ENCODE measurements at regions not wholly inside any gene's neighbourhood (a gene's known extent, or its start where the extent isn't known, plus 50 kb on each side); places are given as distances from the start of the nearest gene placed in this dataset.

DNA sequence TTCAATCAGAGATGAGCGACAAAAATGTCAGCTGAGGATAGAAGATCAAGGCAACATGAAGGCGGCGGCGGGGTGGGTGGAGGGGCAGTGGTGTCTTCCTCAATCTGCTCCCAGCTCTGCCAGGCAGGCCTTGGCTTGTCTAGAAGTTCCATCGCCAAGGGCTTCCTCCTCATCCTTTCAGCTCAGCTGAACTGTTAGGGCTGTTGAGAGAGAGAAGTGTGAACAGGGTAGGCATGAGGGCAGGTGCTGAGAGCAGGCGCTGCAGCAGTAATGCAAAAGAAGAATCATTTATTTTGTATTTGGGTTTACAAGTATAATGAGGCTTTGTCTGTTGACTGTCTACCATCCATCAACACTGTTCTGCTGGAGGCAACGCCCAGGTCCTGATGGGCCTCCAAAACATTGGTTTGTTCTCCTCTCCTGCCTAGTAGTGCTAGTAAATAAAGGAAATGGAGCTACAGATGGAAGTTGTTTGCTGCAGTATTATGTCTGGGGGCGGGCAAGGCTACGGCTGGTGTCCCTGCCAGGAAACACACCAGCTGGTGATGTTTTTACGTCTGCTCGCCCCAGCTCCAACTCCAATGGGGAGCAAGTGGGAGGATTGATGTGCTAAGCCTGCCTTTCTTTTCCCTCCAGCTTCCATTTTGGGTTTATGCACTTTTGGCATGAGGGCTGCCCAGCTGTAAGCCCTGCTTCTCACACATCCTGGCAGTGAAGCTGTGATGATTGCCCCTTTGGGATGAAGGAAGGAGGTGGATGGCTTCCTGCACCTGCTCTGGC, 139.4 kb upstream of the BOD1L1 start (continued):
- TF ChIP-seq, protein P1, sequence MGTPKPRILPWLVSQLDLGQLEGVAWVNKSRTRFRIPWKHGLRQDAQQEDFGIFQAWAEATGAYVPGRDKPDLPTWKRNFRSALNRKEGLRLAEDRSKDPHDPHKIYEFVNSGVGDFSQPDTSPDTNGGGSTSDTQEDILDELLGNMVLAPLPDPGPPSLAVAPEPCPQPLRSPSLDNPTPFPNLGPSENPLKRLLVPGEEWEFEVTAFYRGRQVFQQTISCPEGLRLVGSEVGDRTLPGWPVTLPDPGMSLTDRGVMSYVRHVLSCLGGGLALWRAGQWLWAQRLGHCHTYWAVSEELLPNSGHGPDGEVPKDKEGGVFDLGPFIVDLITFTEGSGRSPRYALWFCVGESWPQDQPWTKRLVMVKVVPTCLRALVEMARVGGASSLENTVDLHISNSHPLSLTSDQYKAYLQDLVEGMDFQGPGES (IDR thresholded peaks at IDR 0.05; ENCODE audit: low read depth, low read length) = no peak
- no peak for TF ChIP-seq GABPA (IDR thresholded peaks at IDR 0.05; ENCODE audit: low read depth)

DNA sequence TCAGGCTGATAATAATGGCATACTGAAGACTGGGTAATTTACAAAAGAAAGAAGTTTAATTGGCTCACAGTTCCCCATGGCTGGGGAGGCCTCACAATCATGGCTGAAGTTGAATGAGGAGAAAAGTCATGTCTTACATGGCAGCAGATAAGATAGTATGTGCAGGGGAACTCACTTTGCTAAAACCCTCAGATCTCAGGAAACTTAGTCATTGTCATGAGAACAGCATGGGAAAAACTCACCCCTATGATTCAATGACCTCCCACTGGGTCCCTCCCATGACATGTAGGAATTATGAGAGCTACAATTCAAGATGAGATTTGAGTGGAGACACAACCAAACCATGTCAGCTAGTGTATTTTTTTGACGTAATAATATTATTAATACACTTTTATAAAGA, 149.8 kb upstream of the BOD1L1 start:
- no peaks in the 10 kb centered on the region for H3K9me2 ChIP-seq
- ChIA-PET CTCF (no interaction called here), POLR2A (no interaction called here)
- no peak overlapping the region for H3K27ac ChIP-seq (ENCODE audit: low read depth in 2 of 2, low read length in 1 of 2)
- TF ChIP-seq NRF1 (IDR thresholded peaks at IDR 0.05; ENCODE audit: low read depth, low read length) (no peak), FOSL2 (IDR thresholded peaks at IDR 0.05; ENCODE audit: borderline replicate concordance, low read depth) (no peak), RAD21 (IDR thresholded peaks at IDR 0.05; ENCODE audit: low read length) (no peak), NFIC (IDR thresholded peaks at IDR 0.05; ENCODE audit: borderline replicate concordance) (no peak), RCOR1 (IDR thresholded peaks at IDR 0.05; ENCODE audit: low read length) (no peak), MEF2A (IDR thresholded peaks at IDR 0.05; ENCODE audit: borderline replicate concordance, low read depth) (no peak), EP300 (IDR thresholded peaks at IDR 0.05; ENCODE audit: borderline replicate concordance in 1 of 2, low read depth in 1 of 2, low read length in 1 of 2) (no peak), MXI1 (IDR thresholded peaks at IDR 0.05; ENCODE audit: low read depth, low read length) (no peak), FOXM1 (IDR thresholded peaks at IDR 0.05; ENCODE audit: low read depth) (no peak), TCF12 (IDR thresholded peaks at IDR 0.05) (no peak), SMC3 (IDR thresholded peaks at IDR 0.05; ENCODE audit: low read depth, low read length) (no peak), FOXJ3 (CRISPR knock-in tag; IDR thresholded peaks at IDR 0.05) (no peak), RXRA (IDR thresholded peaks at IDR 0.05; ENCODE audit: borderline replicate concordance, low read depth) (no peak), SIN3A (IDR thresholded peaks at IDR 0.05; ENCODE audit: borderline replicate concordance, low read depth, low read length) (no peak)
- TF ChIP-seq, protein P1 (IDR thresholded peaks at IDR 0.05; ENCODE audit: low read depth, low read length) = no peak
- TF ChIP-seq, protein P2, sequence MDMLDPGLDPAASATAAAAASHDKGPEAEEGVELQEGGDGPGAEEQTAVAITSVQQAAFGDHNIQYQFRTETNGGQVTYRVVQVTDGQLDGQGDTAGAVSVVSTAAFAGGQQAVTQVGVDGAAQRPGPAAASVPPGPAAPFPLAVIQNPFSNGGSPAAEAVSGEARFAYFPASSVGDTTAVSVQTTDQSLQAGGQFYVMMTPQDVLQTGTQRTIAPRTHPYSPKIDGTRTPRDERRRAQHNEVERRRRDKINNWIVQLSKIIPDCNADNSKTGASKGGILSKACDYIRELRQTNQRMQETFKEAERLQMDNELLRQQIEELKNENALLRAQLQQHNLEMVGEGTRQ (IDR thresholded peaks at IDR 0.05; ENCODE audit: borderline replicate concordance, low read depth, low read length) = no peak
- TF ChIP-seq, protein P3, sequence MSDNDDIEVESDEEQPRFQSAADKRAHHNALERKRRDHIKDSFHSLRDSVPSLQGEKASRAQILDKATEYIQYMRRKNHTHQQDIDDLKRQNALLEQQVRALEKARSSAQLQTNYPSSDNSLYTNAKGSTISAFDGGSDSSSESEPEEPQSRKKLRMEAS (IDR thresholded peaks at IDR 0.05; ENCODE audit: low read depth) = no peak
- TF ChIP-seq, protein P4, sequence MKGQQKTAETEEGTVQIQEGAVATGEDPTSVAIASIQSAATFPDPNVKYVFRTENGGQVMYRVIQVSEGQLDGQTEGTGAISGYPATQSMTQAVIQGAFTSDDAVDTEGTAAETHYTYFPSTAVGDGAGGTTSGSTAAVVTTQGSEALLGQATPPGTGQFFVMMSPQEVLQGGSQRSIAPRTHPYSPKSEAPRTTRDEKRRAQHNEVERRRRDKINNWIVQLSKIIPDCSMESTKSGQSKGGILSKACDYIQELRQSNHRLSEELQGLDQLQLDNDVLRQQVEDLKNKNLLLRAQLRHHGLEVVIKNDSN (IDR thresholded peaks at IDR 0.05; ENCODE audit: borderline replicate concordance, low read depth) = no peak
- TF ChIP-seq, protein P5, sequence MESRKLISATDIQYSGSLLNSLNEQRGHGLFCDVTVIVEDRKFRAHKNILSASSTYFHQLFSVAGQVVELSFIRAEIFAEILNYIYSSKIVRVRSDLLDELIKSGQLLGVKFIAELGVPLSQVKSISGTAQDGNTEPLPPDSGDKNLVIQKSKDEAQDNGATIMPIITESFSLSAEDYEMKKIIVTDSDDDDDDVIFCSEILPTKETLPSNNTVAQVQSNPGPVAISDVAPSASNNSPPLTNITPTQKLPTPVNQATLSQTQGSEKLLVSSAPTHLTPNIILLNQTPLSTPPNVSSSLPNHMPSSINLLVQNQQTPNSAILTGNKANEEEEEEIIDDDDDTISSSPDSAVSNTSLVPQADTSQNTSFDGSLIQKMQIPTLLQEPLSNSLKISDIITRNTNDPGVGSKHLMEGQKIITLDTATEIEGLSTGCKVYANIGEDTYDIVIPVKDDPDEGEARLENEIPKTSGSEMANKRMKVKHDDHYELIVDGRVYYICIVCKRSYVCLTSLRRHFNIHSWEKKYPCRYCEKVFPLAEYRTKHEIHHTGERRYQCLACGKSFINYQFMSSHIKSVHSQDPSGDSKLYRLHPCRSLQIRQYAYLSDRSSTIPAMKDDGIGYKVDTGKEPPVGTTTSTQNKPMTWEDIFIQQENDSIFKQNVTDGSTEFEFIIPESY (IDR thresholded peaks at IDR 0.05; ENCODE audit: borderline replicate concordance, low read depth) = no peak
- H2AFZ ChIP-seq (ENCODE audit: low read depth) = no peak overlapping the region
- H3K9ac ChIP-seq = no peak overlapping the region
- no peaks in the 10 kb centered on the region for H3K79me2 ChIP-seq (ENCODE audit: insufficient read depth)
- H3K36me3 ChIP-seq (replicated peaks in 1 of 2; ENCODE audit: control insufficient read depth in 1 of 2, insufficient read depth in 2 of 2, low read length in 1 of 2) = no peaks in the 10 kb centered on the region
- H4K20me1 ChIP-seq (ENCODE audit: insufficient read depth) = no peaks in the 10 kb centered on the region
- H3K4me2 ChIP-seq = no peak overlapping the region
- 21% methylated on average over 1 of the region's 1 CpG for WGBS (ENCODE audit: low lambda C conversion rate)
- H3K9me3 ChIP-seq = no peaks in the 10 kb centered on the region
- no peaks in the 10 kb centered on the region for H3K4me1 ChIP-seq (ENCODE audit: control insufficient read depth in 1 of 2, insufficient read depth in 2 of 2, low read depth in 1 of 2, low read length in 1 of 2)
- H3F3A ChIP-seq (replicated peaks; ENCODE audit: insufficient read depth) = no peaks in the 10 kb centered on the region
- no peak overlapping the region for H3K4me3 ChIP-seq (ENCODE audit: low read depth in 2 of 2, low read length in 1 of 2)
- no peaks in the 10 kb centered on the region for H3K27me3 ChIP-seq (ENCODE audit: insufficient read depth)
- DNase-seq = no peak

Measured in SK-N-SH (cell line).